SJCRH30 (cell line): ENCODE measurements at regions not wholly inside any gene's neighbourhood (a gene's known extent, or its start where the extent isn't known, plus 50 kb on each side); places are given as distances from the start of the nearest gene placed in this dataset.

Experiments
- DNase-seq, 2 experiments: peaks; one replicate each; pipeline ENCODE4 v3.0.0-alpha.2; 2015 to 2020
- H3K27ac ChIP-seq: fragments of 250-450 bp; sonication (Bioruptor Pico); 2 replicates; pipeline ENCODE4 v1.5.1; 2020; ENCODE audit warnings: mild to moderate bottlenecking, moderate library complexity
- H3K27me3 ChIP-seq: fragments of 250-450 bp; sonication (Bioruptor Pico); 2 replicates; pipeline ENCODE4 v1.5.1; 2020; ENCODE audit warnings: mild to moderate bottlenecking, moderate library complexity
- H3K36me3 ChIP-seq: fragments of 250-450 bp; sonication (Bioruptor Pico); 2 replicates; pipeline ENCODE4 v1.5.1; 2020; ENCODE audit warnings: mild to moderate bottlenecking, moderate library complexity
- H3K4me1 ChIP-seq: fragments of 250-450 bp; sonication (Bioruptor Pico); 2 replicates; pipeline ENCODE4 v1.5.1; 2020; ENCODE audit warnings: mild to moderate bottlenecking, moderate library complexity
- H3K4me3 ChIP-seq: fragments of 250-450 bp; sonication (Bioruptor Pico); 2 replicates; pipeline ENCODE4 v1.5.1; 2020; ENCODE audit warnings: mild to moderate bottlenecking, moderate library complexity
- H3K9me3 ChIP-seq: fragments of 250-450 bp; sonication (Bioruptor Pico); replicated peaks from 2 replicates; pipeline ENCODE4 v1.5.1; 2020; ENCODE audit warnings: mild to moderate bottlenecking, moderate library complexity

- H3K4me1 ChIP-seq: no peaks in the 10 kb centered on the region; the same call in 1 of the 2 replicates
- H3K36me3 ChIP-seq: no peaks in the 10 kb centered on the region
- H3K4me3 ChIP-seq: no peak overlapping the region
- no peaks in the 10 kb centered on the region for H3K9me3 ChIP-seq
- H3K27ac ChIP-seq: no peak overlapping the region
- DNase-seq: no peak
- H3K27me3 ChIP-seq: no peaks in the 10 kb centered on the region
These were observed 1181.6 kb downstream of the DNAJB9 start for GRCh38 chr7:109751241-109751640.

GRCh38 chr7:109752068-109752467, 1182.4 kb downstream of the DNAJB9 start:
- Histone ChIP-seq H3K9me3 (no peaks in the 10 kb centered on the region), H3K27me3 (no peaks in the 10 kb centered on the region), H3K4me3 (no peak overlapping the region), H3K27ac (no peak overlapping the region), H3K4me1 (no peaks in the 10 kb centered on the region), H3K36me3 (no peaks in the 10 kb centered on the region)
- no peak for DNase-seq

- Histone ChIP-seq H3K27me3 (no peaks in the 10 kb centered on the region), H3K9me3 (no peaks in the 10 kb centered on the region), H3K36me3 (no peaks in the 10 kb centered on the region), H3K4me3 (no peak overlapping the region), H3K27ac (no peak overlapping the region), H3K4me1 (no peaks in the 10 kb centered on the region)
- DNase-seq: no peak
These were observed 1188.0 kb downstream of the DNAJB9 start for GRCh38 chr7:109757713-109758112.

- H3K27me3 ChIP-seq: no peaks in the 10 kb centered on the region
- H3K4me1 ChIP-seq: no peaks in the 10 kb centered on the region
- H3K4me3 ChIP-seq: no peak overlapping the region
- H3K27ac ChIP-seq: no peak overlapping the region
- no peak for DNase-seq
- no peaks in the 10 kb centered on the region for H3K36me3 ChIP-seq
- H3K9me3 ChIP-seq: no peaks in the 10 kb centered on the region
These were observed 1193.9 kb downstream of the DNAJB9 start for GRCh38 chr7:109763611-109764010.

GRCh38 chr7:109772161-109772560, 1202.5 kb downstream of the DNAJB9 start:
- H3K9me3 ChIP-seq: no peaks in the 10 kb centered on the region
- H3K36me3 ChIP-seq: no peaks in the 10 kb centered on the region
- H3K27ac ChIP-seq: peak overlapping the region; percentile 45
- peaks cover 11% of the 10 kb centered on the region for H3K4me1 ChIP-seq
- peak; percentile 69 to 71 for DNase-seq
- H3K27me3 ChIP-seq: no peaks in the 10 kb centered on the region
- no peak overlapping the region for H3K4me3 ChIP-seq

- no peak overlapping the region for H3K4me3 ChIP-seq
- no peaks in the 10 kb centered on the region for H3K9me3 ChIP-seq
- H3K27me3 ChIP-seq: no peaks in the 10 kb centered on the region
- DNase-seq: no peak
- H3K36me3 ChIP-seq: no peaks in the 10 kb centered on the region
- no peak overlapping the region for H3K27ac ChIP-seq
- no peaks in the 10 kb centered on the region for H3K4me1 ChIP-seq
These were observed 1213.1 kb downstream of the DNAJB9 start for GRCh38 chr7:109782806-109783205.

GRCh38 chr7:109806548-109806947, 1236.9 kb downstream of the DNAJB9 start:
- Histone ChIP-seq H3K36me3 (no peaks in the 10 kb centered on the region), H3K9me3 (no peaks in the 10 kb centered on the region), H3K27ac (no peak overlapping the region), H3K4me3 (no peak overlapping the region), H3K27me3 (no peaks in the 10 kb centered on the region), H3K4me1 (no peaks in the 10 kb centered on the region)
- no peak for DNase-seq

- DNase-seq: no peak
- H3K4me1 ChIP-seq: no peaks in the 10 kb centered on the region
- no peaks in the 10 kb centered on the region for H3K36me3 ChIP-seq
These were observed 1251.5 kb downstream of the DNAJB9 start for GRCh38 chr7:109821156-109821555.

GRCh38 chr7:109834851-109835250, 1256.1 kb upstream of the LRRN3 start:
- Histone ChIP-seq H3K9me3 (no peaks in the 10 kb centered on the region), H3K4me1 (no peaks in the 10 kb centered on the region; the same call in 1 of the 2 replicates), H3K4me3 (no peak overlapping the region), H3K36me3 (no peaks in the 10 kb centered on the region), H3K27ac (no peak overlapping the region), H3K27me3 (no peaks in the 10 kb centered on the region; the same call in 1 of the 2 replicates)
- DNase-seq: no peak

More at GRCh38 chr7:109821156-109821555, 1251.5 kb downstream of the DNAJB9 start:
- Histone ChIP-seq H3K27me3 (no peaks in the 10 kb centered on the region), H3K9me3 (peaks cover 3% of the 10 kb centered on the region; the same call in 1 of the 2 replicates), H3K27ac (no peak overlapping the region), H3K4me3 (no peak overlapping the region)

- no peaks in the 10 kb centered on the region for H3K36me3 ChIP-seq
- no peaks in the 10 kb centered on the region; the same call in 1 of the 2 replicates for H3K27me3 ChIP-seq
- H3K9me3 ChIP-seq: no peaks in the 10 kb centered on the region
- no peak overlapping the region for H3K27ac ChIP-seq
- H3K4me1 ChIP-seq: no peaks in the 10 kb centered on the region; the same call in 1 of the 2 replicates
- H3K4me3 ChIP-seq: no peak overlapping the region
- no peak for DNase-seq
These were observed 1255.3 kb upstream of the LRRN3 start for GRCh38 chr7:109835577-109835976.

- Histone ChIP-seq H3K36me3 (no peaks in the 10 kb centered on the region), H3K27ac (no peak overlapping the region), H3K27me3 (no peaks in the 10 kb centered on the region; the same call in 1 of the 2 replicates), H3K4me1 (no peaks in the 10 kb centered on the region; the same call in 1 of the 2 replicates), H3K4me3 (no peak overlapping the region), H3K9me3 (no peaks in the 10 kb centered on the region)
- DNase-seq: no peak
These were observed 1254.9 kb upstream of the LRRN3 start for GRCh38 chr7:109836016-109836415.

- Histone ChIP-seq H3K4me3 (no peak overlapping the region), H3K27ac (no peak overlapping the region), H3K27me3 (no peaks in the 10 kb centered on the region), H3K36me3 (no peaks in the 10 kb centered on the region), H3K4me1 (no peaks in the 10 kb centered on the region), H3K9me3 (no peaks in the 10 kb centered on the region)
- no peak for DNase-seq
These were observed 1248.5 kb upstream of the LRRN3 start for GRCh38 chr7:109842386-109842785.

GRCh38 chr7:109844362-109844761, 1246.6 kb upstream of the LRRN3 start:
- DNase-seq: peak in 1 of 2 experiments; percentile 47
- Histone ChIP-seq H3K4me3 (no peak overlapping the region), H3K27me3 (no peaks in the 10 kb centered on the region), H3K36me3 (no peaks in the 10 kb centered on the region), H3K27ac (no peak overlapping the region), H3K4me1 (no peaks in the 10 kb centered on the region), H3K9me3 (no peaks in the 10 kb centered on the region)

GRCh38 chr7:109864230-109864629, 1226.7 kb upstream of the LRRN3 start:
- Histone ChIP-seq H3K4me3 (no peak overlapping the region), H3K9me3 (no peaks in the 10 kb centered on the region), H3K27ac (no peak overlapping the region), H3K4me1 (no peaks in the 10 kb centered on the region), H3K27me3 (no peaks in the 10 kb centered on the region), H3K36me3 (no peaks in the 10 kb centered on the region)
- DNase-seq: peak; percentile 5 to 34

GRCh38 chr7:109868215-109868860, 1222.6 kb upstream of the LRRN3 start:
- no peak for DNase-seq
- Histone ChIP-seq H3K27me3 (no peaks in the 10 kb centered on the region), H3K27ac (no peak overlapping the region), H3K36me3 (no peaks in the 10 kb centered on the region), H3K9me3 (no peaks in the 10 kb centered on the region), H3K4me1 (peaks cover 4% of the 10 kb centered on the region), H3K4me3 (no peak overlapping the region)

- H3K4me3 ChIP-seq: no peak overlapping the region
- no peaks in the 10 kb centered on the region for H3K27me3 ChIP-seq
- peaks cover 18% of the 10 kb centered on the region for H3K4me1 ChIP-seq
- peak overlapping the region; percentile 29; the same call in 1 of the 2 replicates for H3K27ac ChIP-seq
- no peaks in the 10 kb centered on the region for H3K9me3 ChIP-seq
- no peaks in the 10 kb centered on the region for H3K36me3 ChIP-seq
- DNase-seq: peak; percentile 74 to 85
These were observed 1217.6 kb upstream of the LRRN3 start for GRCh38 chr7:109873296-109873695.
